Choroid plexus epithelial cell (primary cell): ENCODE measurements at regions not wholly inside any gene's neighbourhood (a gene's known extent, or its start where the extent isn't known, plus 50 kb on each side); places are given as distances from the start of the nearest gene placed in this dataset.
A peak's percentile ranks its signal among the peaks of the same experiment; 100 is the strongest.
"Not testable (repeated sequence)": the region's sequence is repeated elsewhere in the genome, so short reads cannot be mapped to it uniquely, and the experiment has no call there.

ENCODE experiments used
- DNase-seq: peaks from one replicate; pipeline ENCODE4 v3.0.0-alpha.2; 2010; ENCODE audit warnings: low read depth
- H3K4me3 ChIP-seq: 2 replicates; pipeline ENCODE4 v1.5.1; 2011; ENCODE audit warnings: low read depth, mild to moderate bottlenecking, control low read depth, low read length, moderate library complexity
- TF ChIP-seq, protein P1 (sequence below): conservative IDR thresholded peaks from 2 replicates; pipeline ENCODE4 v1.5.1; 2011; ENCODE audit warnings: low read depth, mild to moderate bottlenecking, control low read depth, inconsistent platforms, low read length, moderate library complexity

DNA sequence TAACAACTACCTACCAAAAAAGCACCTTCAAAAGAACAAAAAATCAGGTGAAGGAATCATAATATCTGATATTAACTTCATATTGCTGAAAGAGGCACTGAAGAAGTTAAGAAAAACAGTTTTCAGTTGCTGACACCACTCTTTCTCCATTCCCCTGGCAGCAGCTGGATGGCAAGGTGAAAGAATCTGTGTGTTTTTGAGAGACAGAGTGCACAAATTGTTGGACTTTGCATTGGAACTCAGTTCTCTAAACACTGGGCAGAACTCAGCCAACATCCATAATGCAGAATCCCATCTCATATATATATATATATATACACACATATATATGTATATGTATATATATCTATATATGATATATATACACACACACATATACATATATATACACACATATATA lies 408.3 kb upstream of the MAGEC2 start:
- H3K4me3 ChIP-seq = no peak overlapping the region
- DNase-seq = no peak
- TF ChIP-seq, protein P1, sequence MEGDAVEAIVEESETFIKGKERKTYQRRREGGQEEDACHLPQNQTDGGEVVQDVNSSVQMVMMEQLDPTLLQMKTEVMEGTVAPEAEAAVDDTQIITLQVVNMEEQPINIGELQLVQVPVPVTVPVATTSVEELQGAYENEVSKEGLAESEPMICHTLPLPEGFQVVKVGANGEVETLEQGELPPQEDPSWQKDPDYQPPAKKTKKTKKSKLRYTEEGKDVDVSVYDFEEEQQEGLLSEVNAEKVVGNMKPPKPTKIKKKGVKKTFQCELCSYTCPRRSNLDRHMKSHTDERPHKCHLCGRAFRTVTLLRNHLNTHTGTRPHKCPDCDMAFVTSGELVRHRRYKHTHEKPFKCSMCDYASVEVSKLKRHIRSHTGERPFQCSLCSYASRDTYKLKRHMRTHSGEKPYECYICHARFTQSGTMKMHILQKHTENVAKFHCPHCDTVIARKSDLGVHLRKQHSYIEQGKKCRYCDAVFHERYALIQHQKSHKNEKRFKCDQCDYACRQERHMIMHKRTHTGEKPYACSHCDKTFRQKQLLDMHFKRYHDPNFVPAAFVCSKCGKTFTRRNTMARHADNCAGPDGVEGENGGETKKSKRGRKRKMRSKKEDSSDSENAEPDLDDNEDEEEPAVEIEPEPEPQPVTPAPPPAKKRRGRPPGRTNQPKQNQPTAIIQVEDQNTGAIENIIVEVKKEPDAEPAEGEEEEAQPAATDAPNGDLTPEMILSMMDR = no peak

DNA sequence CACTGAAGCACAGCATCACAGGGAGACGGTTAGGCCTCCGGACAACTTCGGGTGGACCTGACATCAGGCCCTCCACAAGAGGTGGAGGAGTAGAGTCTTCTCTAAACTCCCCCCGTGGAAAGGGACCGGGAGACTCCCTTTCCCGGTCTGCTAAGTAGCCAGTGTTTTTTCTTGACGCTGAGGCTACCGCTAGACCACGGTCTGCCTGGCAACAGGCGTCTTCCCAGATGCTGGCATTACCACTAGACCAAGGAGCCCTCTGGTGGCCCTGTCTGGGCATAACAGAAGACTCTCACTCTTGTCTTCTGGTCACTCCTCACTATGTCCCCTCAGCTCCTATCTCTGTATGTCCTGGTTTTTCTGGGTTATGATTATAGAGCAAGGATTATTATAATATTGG lies 401.5 kb upstream of the MAGEC2 start:
- not testable (repeated sequence) for H3K4me3 ChIP-seq
- TF ChIP-seq, protein P1 = peak; percentile 11
- peak; percentile 0 for DNase-seq

- TF ChIP-seq, protein P1 = no peak
- DNase-seq = no peak
- no peak overlapping the region for H3K4me3 ChIP-seq
Measured at GRCh38 chrX:142601792-142602191, 396.7 kb upstream of the MAGEC2 start.

DNA sequence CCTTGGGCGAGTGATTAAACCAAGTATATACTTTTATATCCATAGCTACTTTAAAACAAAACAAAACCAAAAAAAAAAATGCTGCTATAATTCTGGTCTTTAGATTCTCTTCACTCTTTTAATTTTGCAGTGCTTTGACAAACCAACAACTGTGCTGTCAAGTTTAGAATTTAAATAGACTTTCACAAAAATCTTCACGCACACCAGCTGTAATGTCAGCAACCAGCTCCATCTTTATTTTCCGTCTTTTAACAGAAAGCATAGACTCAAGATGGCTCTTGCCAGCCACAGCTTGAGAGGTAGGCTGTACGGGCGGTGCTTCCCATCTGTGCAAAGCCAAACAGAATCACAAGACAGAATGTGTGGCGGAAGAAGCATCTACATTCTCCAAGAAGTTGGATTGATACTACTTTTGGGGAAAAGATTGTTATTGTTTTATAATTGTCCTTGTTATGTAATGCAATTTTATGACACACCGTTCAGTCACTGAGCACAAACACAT lies 388.3 kb upstream of the MAGEC2 start:
- H3K4me3 ChIP-seq = no peak overlapping the region
- TF ChIP-seq, protein P1 = no peak
- DNase-seq = no peak

- no peak overlapping the region for H3K4me3 ChIP-seq
- DNase-seq = no peak
- TF ChIP-seq, protein P1 = no peak
Measured at GRCh38 chrX:142576615-142577014, 371.5 kb upstream of the MAGEC2 start.

GRCh38 chrX:142549923-142550322 lies 344.8 kb upstream of the MAGEC2 start:
- TF ChIP-seq, protein P1 = no peak
- H3K4me3 ChIP-seq = no peak overlapping the region
- no peak for DNase-seq

DNA sequence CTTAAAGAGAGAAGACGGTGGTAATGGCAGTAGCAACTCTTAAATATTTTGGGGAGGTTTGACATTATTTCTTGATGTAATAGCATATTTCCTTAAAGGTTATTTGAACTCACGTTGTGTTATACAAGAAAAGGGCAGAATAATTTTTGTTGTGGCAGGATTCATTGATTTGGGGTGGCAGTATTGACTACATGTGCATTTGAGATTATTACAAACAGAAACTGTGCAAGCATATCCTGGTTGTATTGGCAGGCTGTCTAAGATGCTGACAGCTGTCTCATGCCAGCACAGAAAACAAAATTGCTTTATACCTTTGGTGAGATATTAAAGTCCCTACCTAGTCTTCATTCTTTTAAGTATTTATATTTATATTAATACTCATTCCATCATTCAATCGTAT lies 300.7 kb upstream of the MAGEC2 start:
- no peak overlapping the region for H3K4me3 ChIP-seq
- TF ChIP-seq, protein P1 = no peak
- DNase-seq = no peak
